Hematopoietic multipotent progenitor cell (in vitro differentiated cells): ENCODE measurements at regions not wholly inside any gene's neighbourhood (a gene's known extent, or its start where the extent isn't known, plus 50 kb on each side); places are given as distances from the start of the nearest gene placed in this dataset. TPM values are rescaled to one million over a fixed set of nuclear protein-coding genes. Genes with fewer than 3 reads are reported as not detected.
A peak's percentile ranks its signal among the peaks of the same experiment; 100 is the strongest.

Experiments
- DNase-seq, 3 donors: peaks; one replicate each; pipeline ENCODE4 v3.0.0-alpha.2; 2011 to 2015; ENCODE audit warnings: low read depth in 2 of 3, low spot score in 2 of 3
- small RNA-seq: library from RNA; depleted of rRNA; stranded (forward); fragments of <200 nt; gene quantifications from one replicate; pipeline ENCODE3, GENCODE V24; 2012

GRCh38 chr1:118254491-118255425, 69.7 kb upstream of the SPAG17 start:
- no peak for DNase-seq

GRCh38 chr1:118254001-118254400, 69.0 kb upstream of the SPAG17 start:
- DNase-seq = no peak

- no peak for DNase-seq
Observed at GRCh38 chr1:118253053-118253915, 68.3 kb upstream of the SPAG17 start.

GRCh38 chr1:118252624-118253023, 67.6 kb upstream of the SPAG17 start:
- DNase-seq = no peak

- DNase-seq = no peak
Observed at GRCh38 chr1:118250232-118250631, 65.2 kb upstream of the SPAG17 start.

GRCh38 chr1:118249641-118250040, 64.6 kb upstream of the SPAG17 start:
- DNase-seq = no peak

- peak in 1 of 3 donors; percentile 23 for DNase-seq
Observed at GRCh38 chr1:118247593-118247992, 62.6 kb upstream of the SPAG17 start.

GRCh38 chr1:118246646-118247045, 61.6 kb upstream of the SPAG17 start:
- no peak for DNase-seq

- no peak for DNase-seq
Observed at GRCh38 chr1:118244194-118244593, 59.2 kb upstream of the SPAG17 start.

GRCh38 chr1:118243269-118243668, 58.2 kb upstream of the SPAG17 start:
- DNase-seq = no peak

Small RNA genes lying in the stretch of these regions (small RNA-seq; reads per million reads assigned to genes)
- not detected for gene RNA5SP56
